GM12872 (cell line): ENCODE measurements at regions not wholly inside any gene's neighbourhood (a gene's known extent, or its start where the extent isn't known, plus 50 kb on each side); places are given as distances from the start of the nearest gene placed in this dataset.

Experiments used
- TF ChIP-seq, protein P1 (sequence below): IDR thresholded peaks from 3 replicates; pipeline ENCODE4 v1.5.1; 2011; ENCODE audit warnings: low read depth, mild to moderate bottlenecking, low read length, moderate library complexity; ENCODE audit not compliant: insufficient read depth

DNA sequence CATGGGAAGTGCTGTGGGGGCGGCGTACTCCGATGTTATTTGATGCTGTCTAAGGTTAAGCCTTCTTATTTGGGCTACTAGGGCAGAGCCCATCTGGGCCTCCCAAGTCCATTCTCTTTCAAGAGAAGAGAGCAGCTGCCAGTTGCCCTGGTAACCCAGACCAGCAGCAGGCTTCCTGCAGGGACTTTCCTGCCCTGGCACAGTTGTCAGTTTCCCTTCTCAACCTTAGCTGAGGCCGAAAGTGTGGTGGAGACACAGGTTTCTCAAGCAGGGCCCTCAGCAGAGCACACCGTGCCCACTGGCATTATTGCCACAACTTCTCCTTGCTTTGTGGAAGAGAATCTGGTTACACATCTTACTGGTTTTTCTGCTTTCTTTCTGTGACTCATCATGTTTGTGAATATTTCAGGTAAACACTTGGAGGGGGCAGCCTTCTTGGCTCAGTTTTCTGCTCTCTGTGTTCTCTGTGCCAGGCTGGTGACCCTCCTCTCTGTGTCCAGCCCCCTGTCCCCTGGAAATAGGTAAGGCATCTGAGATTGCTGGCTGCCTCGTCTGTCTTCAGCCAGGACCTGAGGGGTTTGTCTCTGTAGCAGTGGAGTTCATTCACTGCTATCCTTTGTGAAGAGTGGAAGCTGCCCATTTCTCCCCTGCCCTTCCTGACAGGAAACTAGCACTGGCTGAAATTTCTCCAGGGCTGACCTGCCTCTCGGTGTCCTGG lies 111.0 kb downstream of the B3GNT2 start:
- TF ChIP-seq, protein P1, sequence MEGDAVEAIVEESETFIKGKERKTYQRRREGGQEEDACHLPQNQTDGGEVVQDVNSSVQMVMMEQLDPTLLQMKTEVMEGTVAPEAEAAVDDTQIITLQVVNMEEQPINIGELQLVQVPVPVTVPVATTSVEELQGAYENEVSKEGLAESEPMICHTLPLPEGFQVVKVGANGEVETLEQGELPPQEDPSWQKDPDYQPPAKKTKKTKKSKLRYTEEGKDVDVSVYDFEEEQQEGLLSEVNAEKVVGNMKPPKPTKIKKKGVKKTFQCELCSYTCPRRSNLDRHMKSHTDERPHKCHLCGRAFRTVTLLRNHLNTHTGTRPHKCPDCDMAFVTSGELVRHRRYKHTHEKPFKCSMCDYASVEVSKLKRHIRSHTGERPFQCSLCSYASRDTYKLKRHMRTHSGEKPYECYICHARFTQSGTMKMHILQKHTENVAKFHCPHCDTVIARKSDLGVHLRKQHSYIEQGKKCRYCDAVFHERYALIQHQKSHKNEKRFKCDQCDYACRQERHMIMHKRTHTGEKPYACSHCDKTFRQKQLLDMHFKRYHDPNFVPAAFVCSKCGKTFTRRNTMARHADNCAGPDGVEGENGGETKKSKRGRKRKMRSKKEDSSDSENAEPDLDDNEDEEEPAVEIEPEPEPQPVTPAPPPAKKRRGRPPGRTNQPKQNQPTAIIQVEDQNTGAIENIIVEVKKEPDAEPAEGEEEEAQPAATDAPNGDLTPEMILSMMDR = no peak

DNA sequence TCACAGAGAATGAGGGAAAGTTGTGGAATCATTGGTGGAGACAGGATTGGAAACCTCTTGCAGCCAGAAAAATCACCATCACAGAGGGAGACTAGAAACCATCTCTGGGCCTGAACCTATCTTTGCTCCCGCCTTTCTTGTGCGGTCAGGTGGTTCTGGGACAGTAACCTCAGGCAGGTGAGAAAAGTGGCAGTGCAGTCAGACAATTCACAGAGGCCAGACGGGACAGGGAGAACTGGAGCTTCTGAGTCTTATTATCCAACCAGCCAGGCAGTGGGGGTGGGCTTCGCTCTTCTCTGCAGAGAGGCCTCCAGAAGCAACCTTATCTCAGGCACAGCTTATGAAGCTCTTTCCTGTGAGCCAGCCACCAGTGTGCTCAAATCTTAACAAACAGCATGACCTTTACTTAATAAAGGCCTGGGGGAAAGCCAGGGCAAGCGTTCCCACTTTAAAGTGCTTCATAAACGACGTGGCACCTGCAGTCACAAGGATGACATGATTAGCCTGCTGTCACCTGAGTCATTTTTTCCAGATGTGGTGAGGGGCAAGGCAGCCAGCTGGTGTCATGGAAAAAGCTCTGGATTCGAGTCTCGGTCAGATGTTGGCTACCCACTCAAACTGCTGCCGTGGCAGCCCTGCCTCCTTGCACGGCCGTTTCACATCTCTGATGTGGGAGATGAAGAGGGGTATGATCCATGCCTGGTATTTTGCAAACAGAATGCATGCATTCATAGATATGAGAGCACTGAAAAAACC lies 109.7 kb downstream of the B3GNT2 start:
- TF ChIP-seq, protein P1 = no peak

DNA sequence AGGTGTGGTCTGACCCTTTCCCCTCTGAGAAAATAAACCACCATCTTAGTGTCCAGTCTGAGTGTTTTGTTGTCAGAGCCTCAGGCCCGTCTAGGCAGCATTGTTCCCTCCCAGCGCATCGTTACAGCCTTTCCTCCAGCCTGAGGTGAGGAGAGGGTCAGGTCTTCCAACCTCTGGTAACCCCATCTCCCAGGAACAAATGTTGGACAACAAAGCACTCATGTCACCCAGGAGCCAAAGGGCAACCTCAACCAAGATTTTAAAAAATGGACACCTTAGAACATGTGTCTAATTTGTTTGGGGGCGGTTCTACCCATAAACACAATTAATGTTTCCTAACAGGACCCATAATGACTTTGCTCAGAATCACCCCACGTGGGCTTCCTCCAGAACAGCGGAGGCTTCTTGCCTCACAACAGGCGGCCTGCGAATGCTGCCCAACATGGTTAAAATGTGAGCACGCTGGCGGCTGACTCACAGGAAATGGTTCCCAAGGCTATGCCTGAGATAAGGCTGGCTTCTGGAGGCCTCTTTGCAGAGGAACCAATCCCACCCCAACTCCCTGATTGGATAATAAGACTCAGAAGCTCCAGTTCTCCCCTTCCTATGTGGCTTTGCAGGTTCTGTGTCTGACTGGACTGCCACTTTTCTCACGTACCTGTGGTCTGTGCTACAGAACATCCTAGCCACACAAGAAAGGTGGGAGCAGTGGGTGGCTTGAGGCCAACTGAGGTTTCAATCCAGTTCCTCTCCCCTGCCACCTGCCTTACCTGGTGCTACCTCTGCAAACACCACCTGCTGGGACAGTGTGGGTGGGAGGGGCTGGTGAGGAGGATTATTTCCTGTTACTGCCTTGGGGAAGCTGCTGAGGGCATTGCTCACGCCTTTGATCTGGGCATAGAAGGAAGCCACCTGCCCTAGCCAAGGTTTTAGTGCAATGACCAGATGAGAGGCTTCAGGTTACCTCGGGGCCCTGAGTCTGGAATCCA lies 108.8 kb downstream of the B3GNT2 start:
- TF ChIP-seq, protein P1 = no peak

DNA sequence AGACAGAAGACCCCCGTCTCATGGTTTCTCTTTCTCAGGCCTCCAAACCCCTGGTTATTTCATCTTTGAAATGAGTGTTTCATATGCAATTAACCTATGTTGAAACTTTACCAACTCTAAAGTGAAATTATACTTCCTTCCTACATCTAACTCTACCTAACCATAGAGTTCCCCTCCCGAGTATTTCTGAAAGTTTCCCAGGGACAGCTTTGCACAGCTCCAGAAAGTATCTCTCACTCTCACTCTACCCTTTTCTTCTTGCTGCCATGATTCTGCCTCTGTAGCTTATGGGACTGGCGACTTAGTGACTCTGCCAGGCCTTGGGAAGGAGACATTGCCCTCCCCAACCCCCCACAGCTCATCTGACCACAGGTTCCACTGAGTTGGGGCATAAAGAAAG lies 107.9 kb downstream of the B3GNT2 start:
- TF ChIP-seq, protein P1 = no peak

GRCh38 chr2:62302631-62303435 lies 106.9 kb downstream of the B3GNT2 start:
- TF ChIP-seq, protein P1 = no peak

DNA sequence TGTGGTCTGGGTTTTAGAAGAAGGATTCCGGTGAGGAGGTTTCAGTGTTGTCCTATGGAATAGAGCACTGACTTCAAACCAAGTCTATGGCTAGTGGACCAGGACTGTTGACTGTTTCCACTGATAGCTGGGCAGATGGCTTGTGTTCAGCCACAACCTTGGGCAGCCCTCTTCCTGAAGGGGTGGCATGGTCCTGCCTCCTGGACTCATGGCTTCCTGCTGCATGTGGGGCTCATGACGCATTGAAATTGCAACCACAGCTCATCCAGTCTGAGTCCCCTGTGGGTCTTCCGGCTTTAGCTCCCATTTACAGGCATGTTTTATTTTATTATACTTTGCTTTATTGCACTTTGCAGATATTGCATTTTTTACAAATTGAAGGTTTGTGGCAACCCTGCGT lies 105.0 kb downstream of the B3GNT2 start:
- TF ChIP-seq, protein P1 = no peak
